ENCODE measurements at regions not wholly inside any gene's neighbourhood (a gene's known extent, or its start where the extent isn't known, plus 50 kb on each side); places are given as distances from the start of the nearest gene placed in this dataset.

GRCh38 chr22:34490886-34491285 is 570.6 kb upstream of the LARGE1 start:
- Mint-ChIP-seq H3K4me1 (ENCODE audit: low read depth) (no peaks in the 10 kb centered on the region), H3K27me3 (no peaks in the 10 kb centered on the region), H3K36me3 (ENCODE audit: low read depth) (no peaks in the 10 kb centered on the region), H3K4me3 (no peak overlapping the region), H3K27ac (no peak overlapping the region), H3K9me3 (peaks cover 4% of the 10 kb centered on the region)
- DNase-seq (no peak), ATAC-seq (no peak)
- CTCF ChIA-PET = interaction anchor here (1.2 kb wide), 1 partner anchor 7 kb away, joined by 3 read pairs; no protein-coding TSS in a partner anchor
- TF ChIP-seq CTCF (IDR thresholded peaks at IDR 0.05) = no peak
- POLR2A ChIA-PET = no interaction called here
- intact Hi-C loops (cut with micrococcal nuclease) = no loop called here

GRCh38 chr22:34493486-34493885 is 572.5 kb upstream of the ISX start:
- ChIA-PET CTCF (no interaction called here), POLR2A (no interaction called here)
- Mint-ChIP-seq H3K9me3 (peaks cover 7% of the 10 kb centered on the region), H3K36me3 (ENCODE audit: low read depth) (no peaks in the 10 kb centered on the region), H3K27ac (no peak overlapping the region), H3K27me3 (no peaks in the 10 kb centered on the region), H3K4me1 (ENCODE audit: low read depth) (no peaks in the 10 kb centered on the region), H3K4me3 (no peak overlapping the region)
- DNase-seq (no peak), ATAC-seq (no peak)
- intact Hi-C loops (cut with micrococcal nuclease) = no loop called here
- no peak for TF ChIP-seq CTCF (IDR thresholded peaks at IDR 0.05)

- H3K36me3 Mint-ChIP-seq (ENCODE audit: low read depth) = no peaks in the 10 kb centered on the region
- intact Hi-C loops (cut with micrococcal nuclease) = no loop called here
- DNase-seq (no peak), ATAC-seq (no peak)
- no peak for TF ChIP-seq CTCF (IDR thresholded peaks at IDR 0.05)
- H3K27ac Mint-ChIP-seq = no peak overlapping the region
- H3K4me3 Mint-ChIP-seq = no peak overlapping the region
- ChIA-PET POLR2A (no interaction called here), CTCF (no interaction called here)
- H3K9me3 Mint-ChIP-seq = peaks cover 7% of the 10 kb centered on the region
- H3K4me1 Mint-ChIP-seq (ENCODE audit: low read depth) = no peaks in the 10 kb centered on the region
- peaks cover 2% of the 10 kb centered on the region for H3K27me3 Mint-ChIP-seq
These were observed 564.5 kb upstream of the ISX start for GRCh38 chr22:34501366-34501965.

- H3K36me3 Mint-ChIP-seq (ENCODE audit: low read depth) = no peaks in the 10 kb centered on the region
- H3K27ac Mint-ChIP-seq = no peak overlapping the region
- DNase-seq (no peak), ATAC-seq (no peak)
- H3K9me3 Mint-ChIP-seq = peaks cover 3% of the 10 kb centered on the region
- ChIA-PET CTCF (no interaction called here), POLR2A (no interaction called here)
- TF ChIP-seq CTCF (IDR thresholded peaks at IDR 0.05) = no peak
- peaks cover 2% of the 10 kb centered on the region for H3K27me3 Mint-ChIP-seq
- intact Hi-C loops (cut with micrococcal nuclease) = no loop called here
- no peaks in the 10 kb centered on the region for H3K4me1 Mint-ChIP-seq (ENCODE audit: low read depth)
- no peak overlapping the region for H3K4me3 Mint-ChIP-seq
These were observed 563.1 kb upstream of the ISX start for GRCh38 chr22:34502821-34503220.

GRCh38 chr22:34508797-34509196 is 557.2 kb upstream of the ISX start:
- H3K4me1 Mint-ChIP-seq (ENCODE audit: low read depth) = no peaks in the 10 kb centered on the region
- POLR2A ChIA-PET = no interaction called here
- H3K9me3 Mint-ChIP-seq = no peaks in the 10 kb centered on the region
- no peak for TF ChIP-seq CTCF (IDR thresholded peaks at IDR 0.05)
- intact Hi-C loops (cut with micrococcal nuclease) = no loop called here
- ATAC-seq = no peak
- no peak overlapping the region for H3K27ac Mint-ChIP-seq
- CTCF ChIA-PET = no interaction called here
- no peak overlapping the region for H3K4me3 Mint-ChIP-seq
- H3K36me3 Mint-ChIP-seq (ENCODE audit: low read depth) = no peaks in the 10 kb centered on the region
- peaks cover 2% of the 10 kb centered on the region for H3K27me3 Mint-ChIP-seq
- no peak for DNase-seq
